SH-SY5Y (cell line): ENCODE measurements at regions not wholly inside any gene's neighbourhood (a gene's known extent, or its start where the extent isn't known, plus 50 kb on each side); places are given as distances from the start of the nearest gene placed in this dataset.

Experiments used
- GATA2 ChIP-seq: IDR thresholded peaks from 2 replicates; pipeline ENCODE4 v1.6.1; 2011; ENCODE audit warnings: mild to moderate bottlenecking, low read depth, low read length
- GATA3 ChIP-seq: IDR thresholded peaks from 2 replicates; pipeline ENCODE4 v1.6.1; 2011; ENCODE audit warnings: low read depth, mild to moderate bottlenecking, low read length, moderate library complexity

- TF ChIP-seq GATA2: no peak
- TF ChIP-seq GATA3: no peak
These were observed 407.8 kb downstream of the ATP23 start for GRCh38 chr12:58349161-58349560.
